Endodermal cell (in vitro differentiated cells): ENCODE measurements at regions not wholly inside any gene's neighbourhood (a gene's known extent, or its start where the extent isn't known, plus 50 kb on each side); places are given as distances from the start of the nearest gene placed in this dataset.

ENCODE experiments used
- DNase-seq: peaks from one replicate; pipeline ENCODE4 v3.0.0-alpha.2; 2017
- H3K27ac ChIP-seq: 2 replicates; pipeline ENCODE4 v1.5.1; 2013; ENCODE audit warnings: mild to moderate bottlenecking, low read depth, low read length, moderate library complexity
- H3K27me3 ChIP-seq: 2 replicates; pipeline ENCODE4 v1.6.1; 2013; ENCODE audit warnings: mild to moderate bottlenecking, low read length, moderate library complexity; ENCODE audit not compliant: insufficient read depth, control insufficient read depth, poor library complexity, severe bottlenecking
- H3K36me3 ChIP-seq: 2 replicates; pipeline ENCODE4 v1.7.0; 2013; ENCODE audit warnings: mild to moderate bottlenecking, low read length, moderate library complexity; ENCODE audit not compliant: control insufficient read depth, insufficient read depth
- H3K4me1 ChIP-seq: one replicate; pipeline ENCODE4 v1.7.0; 2013; ENCODE audit warnings: low read length; ENCODE audit not compliant: control insufficient read depth, insufficient read depth
- H3K4me3 ChIP-seq: 2 replicates; pipeline ENCODE4 v1.5.1; 2013; ENCODE audit warnings: mild to moderate bottlenecking, low read length, moderate library complexity
- H3K9ac ChIP-seq: 2 replicates; pipeline ENCODE4 v1.6.1; 2013; ENCODE audit warnings: mild to moderate bottlenecking, low read length, moderate library complexity; ENCODE audit not compliant: poor library complexity, severe bottlenecking; ENCODE audit errors: extremely low read depth
- H3K9me3 ChIP-seq: 2 replicates; pipeline ENCODE4 v1.6.1; 2013; ENCODE audit warnings: mild to moderate bottlenecking, low read length, moderate library complexity; ENCODE audit not compliant: control insufficient read depth
- H3K27ac Mint-ChIP-seq: 2 replicates; pipeline ENCODE4 v1.8.0; 2020; ENCODE audit warnings: mixed read lengths
- H3K27me3 Mint-ChIP-seq: 2 replicates; pipeline ENCODE4 v1.8.0; 2021; ENCODE audit warnings: mild to moderate bottlenecking, mixed read lengths; ENCODE audit not compliant: insufficient read depth
- H3K36me3 Mint-ChIP-seq: 2 replicates; pipeline ENCODE4 v1.8.0; 2020; ENCODE audit warnings: low read depth, mixed read lengths
- H3K4me1 Mint-ChIP-seq: 2 replicates; pipeline ENCODE4 v1.8.0; 2020; ENCODE audit warnings: mixed read lengths
- H3K4me3 Mint-ChIP-seq: 2 replicates; pipeline ENCODE4 v1.8.0; 2020; ENCODE audit warnings: mild to moderate bottlenecking, moderate library complexity, mixed read lengths
- H3K9me3 Mint-ChIP-seq: 2 replicates; pipeline ENCODE4 v1.8.0; 2020; ENCODE audit warnings: mild to moderate bottlenecking, mixed read lengths
- CTCF ChIP-seq: fragments of 200-600 bp; sonication (generic); conservative IDR thresholded peaks from 2 replicates; pipeline ENCODE4 v1.5.0; 2021; ENCODE audit warnings: antibody characterized with exemption, mild to moderate bottlenecking
- WGBS, 2 experiments: methylation state at CpG; one replicate each; pipeline versions ENCODE4 v1.1.5 to v1.1.7; 2013; ENCODE audit warnings: missing lambda C conversion rate in 2 of 2, mixed read lengths in 1 of 2; ENCODE audit not compliant: insufficient coverage in 1 of 2, insufficient read length in 1 of 2; 5-methylcytosine and 5-hydroxymethylcytosine counted together

GRCh38 chr10:43869669-43870322, 221.1 kb upstream of the ZNF32 start:
- no peak for TF ChIP-seq CTCF
- H3K9me3 ChIP-seq, result no peaks in the 10 kb centered on the region

GRCh38 chr10:43868952-43869351, 220.3 kb upstream of the ZNF32 start:
- no peaks in the 10 kb centered on the region for H3K36me3 Mint-ChIP-seq
- Histone ChIP-seq H3K27me3 (no peaks in the 10 kb centered on the region), H3K4me1 (no peaks in the 10 kb centered on the region), H3K27ac (no peak overlapping the region), H3K36me3 (no peaks in the 10 kb centered on the region), H3K9me3 (no peaks in the 10 kb centered on the region), H3K9ac (no peak overlapping the region), H3K4me3 (no peak overlapping the region)
- no peak overlapping the region for H3K4me3 Mint-ChIP-seq
- no peaks in the 10 kb centered on the region for H3K4me1 Mint-ChIP-seq
- TF ChIP-seq CTCF, result no peak
- DNase-seq, result no peak
- WGBS, 2 experiments, result 95% methylated on average over 6 of the region's 6 CpGs; no CpG with 5 or more reads in 1 of the 2 experiments
- H3K27me3 Mint-ChIP-seq, result no peaks in the 10 kb centered on the region
- no peaks in the 10 kb centered on the region for H3K9me3 Mint-ChIP-seq
- H3K27ac Mint-ChIP-seq, result no peak overlapping the region

More at GRCh38 chr10:43869669-43870322, 221.1 kb upstream of the ZNF32 start:
- no peak overlapping the region for H3K4me3 Mint-ChIP-seq
- H3K9ac ChIP-seq, result no peak overlapping the region
- H3K4me1 Mint-ChIP-seq, result no peaks in the 10 kb centered on the region
- no peaks in the 10 kb centered on the region for H3K36me3 ChIP-seq
- WGBS, 2 experiments, result 90 to 93% methylated on average over 3 to 8 of the region's 8 CpGs
- no peaks in the 10 kb centered on the region for H3K9me3 Mint-ChIP-seq
- H3K27me3 ChIP-seq, result no peaks in the 10 kb centered on the region
- no peak overlapping the region for H3K4me3 ChIP-seq
- no peak overlapping the region for H3K27ac Mint-ChIP-seq
- H3K27ac ChIP-seq, result no peak overlapping the region
- no peaks in the 10 kb centered on the region for H3K4me1 ChIP-seq
- H3K36me3 Mint-ChIP-seq, result no peaks in the 10 kb centered on the region
- no peaks in the 10 kb centered on the region for H3K27me3 Mint-ChIP-seq
- no peak for DNase-seq

GRCh38 chr10:43867667-43868565, 219.2 kb upstream of the ZNF32 start:
- Histone ChIP-seq H3K27me3 (no peaks in the 10 kb centered on the region), H3K9me3 (no peaks in the 10 kb centered on the region), H3K4me3 (no peak overlapping the region), H3K4me1 (no peaks in the 10 kb centered on the region), H3K9ac (no peak overlapping the region), H3K36me3 (no peaks in the 10 kb centered on the region), H3K27ac (no peak overlapping the region)
- no peaks in the 10 kb centered on the region for H3K36me3 Mint-ChIP-seq
- no peak overlapping the region for H3K27ac Mint-ChIP-seq
- no peaks in the 10 kb centered on the region for H3K4me1 Mint-ChIP-seq
- no peak for TF ChIP-seq CTCF
- peak; percentile 36 for DNase-seq
- no peaks in the 10 kb centered on the region for H3K9me3 Mint-ChIP-seq
- no peaks in the 10 kb centered on the region for H3K27me3 Mint-ChIP-seq
- WGBS, 2 experiments, result 92 to 97% methylated on average over 9 to 16 of the region's 16 CpGs
- H3K4me3 Mint-ChIP-seq, result no peak overlapping the region
